Mucosa of descending colon (tissue), 3 donors: ENCODE measurements at regions not wholly inside any gene's neighbourhood (a gene's known extent, or its start where the extent isn't known, plus 50 kb on each side); places are given as distances from the start of the nearest gene placed in this dataset.

Experiments used
- ATAC-seq: fragments of 200-7000 bp; cut with Tn5 transposase; one replicate; pipeline ENCODE4 v1.9.1; 2020; ENCODE audit warnings: mild to moderate bottlenecking, moderate library complexity
- DNase-seq, 3 donors: peaks; one replicate each; pipeline ENCODE4 v3.0.0-alpha.2; 2020
- H3K36me3 ChIP-seq: fragments of 200-600 bp; one replicate; pipeline ENCODE4 v1.8.0; 2021; ENCODE audit warnings: low read depth, mild to moderate bottlenecking
- H3K4me1 ChIP-seq: fragments of 200-600 bp; one replicate; pipeline ENCODE4 v1.8.0; 2021; ENCODE audit warnings: low read depth, mild to moderate bottlenecking
- H3K4me3 ChIP-seq: fragments of 200-600 bp; one replicate; pipeline ENCODE4 v1.8.0; 2021; ENCODE audit warnings: mild to moderate bottlenecking
- H3K9me3 ChIP-seq: fragments of 200-600 bp; one replicate; pipeline ENCODE4 v1.8.0; 2021; ENCODE audit warnings: mild to moderate bottlenecking
- intact Hi-C, 2 donors: fragments of 100-400 bp; cut with DNase I in 1 of 2; cut with micrococcal nuclease in 1 of 2; formaldehyde crosslinking; loops; one replicate each; pipeline versions ENCODE4 v1.11.0 to v1.11.1; 2022; cut with DNase I, micrococcal nuclease
- TF ChIP-seq, protein P1 (sequence below): fragments of 200-600 bp; IDR thresholded peaks from one replicate; pipeline ENCODE4 v1.8.0; 2022; ENCODE audit warnings: antibody characterized with exemption, mild to moderate bottlenecking
- donor health status: DM: no; HTN: no; CAD: no; lungs with moderate emphysema.
- donor health status: DM: no; HTN: no; CAD: no.
- donor health status: DM: no; HTN: yes; CAD: no.

DNA sequence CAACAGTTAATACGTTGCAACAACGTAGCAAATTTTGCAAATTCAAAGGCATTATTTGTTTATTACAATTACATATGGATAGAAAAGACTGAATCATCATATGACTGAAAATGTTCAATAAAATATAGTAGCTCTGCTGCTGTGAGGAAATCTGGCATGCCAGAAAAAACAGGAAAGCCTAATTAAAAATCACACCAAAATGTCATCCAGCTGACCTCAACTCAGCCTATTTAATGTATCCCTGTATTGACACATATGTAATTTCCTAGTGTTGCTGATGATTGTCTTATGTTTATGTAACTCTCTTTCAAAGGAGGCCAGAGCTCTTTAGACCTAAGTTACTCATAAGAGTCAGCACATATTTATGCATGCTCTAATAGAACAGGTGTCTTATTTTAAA, 495.0 kb downstream of the PCDH17 start:
- Histone ChIP-seq H3K9me3 (peaks cover 48% of the 10 kb centered on the region), H3K4me3 (no peak overlapping the region), H3K36me3 (no peaks in the 10 kb centered on the region), H3K4me1 (no peaks in the 10 kb centered on the region)
- TF ChIP-seq, protein P1, sequence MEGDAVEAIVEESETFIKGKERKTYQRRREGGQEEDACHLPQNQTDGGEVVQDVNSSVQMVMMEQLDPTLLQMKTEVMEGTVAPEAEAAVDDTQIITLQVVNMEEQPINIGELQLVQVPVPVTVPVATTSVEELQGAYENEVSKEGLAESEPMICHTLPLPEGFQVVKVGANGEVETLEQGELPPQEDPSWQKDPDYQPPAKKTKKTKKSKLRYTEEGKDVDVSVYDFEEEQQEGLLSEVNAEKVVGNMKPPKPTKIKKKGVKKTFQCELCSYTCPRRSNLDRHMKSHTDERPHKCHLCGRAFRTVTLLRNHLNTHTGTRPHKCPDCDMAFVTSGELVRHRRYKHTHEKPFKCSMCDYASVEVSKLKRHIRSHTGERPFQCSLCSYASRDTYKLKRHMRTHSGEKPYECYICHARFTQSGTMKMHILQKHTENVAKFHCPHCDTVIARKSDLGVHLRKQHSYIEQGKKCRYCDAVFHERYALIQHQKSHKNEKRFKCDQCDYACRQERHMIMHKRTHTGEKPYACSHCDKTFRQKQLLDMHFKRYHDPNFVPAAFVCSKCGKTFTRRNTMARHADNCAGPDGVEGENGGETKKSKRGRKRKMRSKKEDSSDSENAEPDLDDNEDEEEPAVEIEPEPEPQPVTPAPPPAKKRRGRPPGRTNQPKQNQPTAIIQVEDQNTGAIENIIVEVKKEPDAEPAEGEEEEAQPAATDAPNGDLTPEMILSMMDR: no peak
- DNase-seq (no peak), ATAC-seq (no peak)
- intact Hi-C loops: no loop called here

GRCh38 chr13:58134012-58134411, 502.5 kb downstream of the PCDH17 start:
- ATAC-seq (no peak), DNase-seq (no peak)
- intact Hi-C loops: no loop called here
- H3K4me1 ChIP-seq: no peaks in the 10 kb centered on the region
- TF ChIP-seq, protein P1: no peak
- H3K4me3 ChIP-seq: no peak overlapping the region
- peaks cover 53% of the 10 kb centered on the region for H3K9me3 ChIP-seq
- no peaks in the 10 kb centered on the region for H3K36me3 ChIP-seq

GRCh38 chr13:58134525-58134924, 503.0 kb downstream of the PCDH17 start:
- intact Hi-C loops: no loop called here
- Histone ChIP-seq H3K4me1 (no peaks in the 10 kb centered on the region), H3K4me3 (no peak overlapping the region), H3K36me3 (no peaks in the 10 kb centered on the region), H3K9me3 (peaks cover 51% of the 10 kb centered on the region)
- no peak for ATAC-seq
- no peak for DNase-seq
- TF ChIP-seq, protein P1: no peak

- Histone ChIP-seq H3K36me3 (no peaks in the 10 kb centered on the region), H3K4me1 (no peaks in the 10 kb centered on the region), H3K9me3 (peaks cover 43% of the 10 kb centered on the region), H3K4me3 (no peak overlapping the region)
- TF ChIP-seq, protein P1: no peak
- ATAC-seq: no peak
- intact Hi-C loops: no loop called here
- no peak for DNase-seq
Observed at GRCh38 chr13:58142952-58143351, 511.4 kb downstream of the PCDH17 start.

GRCh38 chr13:58144616-58145015, 513.1 kb downstream of the PCDH17 start:
- no peak for ATAC-seq
- Histone ChIP-seq H3K9me3 (peaks cover 41% of the 10 kb centered on the region), H3K36me3 (no peaks in the 10 kb centered on the region), H3K4me1 (no peaks in the 10 kb centered on the region), H3K4me3 (no peak overlapping the region)
- intact Hi-C loops: no loop called here
- TF ChIP-seq, protein P1: no peak
- DNase-seq: no peak

GRCh38 chr13:58151452-58151851, 519.9 kb downstream of the PCDH17 start:
- intact Hi-C loops: no loop called here
- Histone ChIP-seq H3K4me3 (no peak overlapping the region), H3K36me3 (no peaks in the 10 kb centered on the region), H3K9me3 (peaks cover 15% of the 10 kb centered on the region), H3K4me1 (no peaks in the 10 kb centered on the region)
- DNase-seq (no peak), ATAC-seq (no peak)
- TF ChIP-seq, protein P1: no peak
